ENCODE measurements at regions not wholly inside any gene's neighbourhood (a gene's known extent, or its start where the extent isn't known, plus 50 kb on each side); places are given as distances from the start of the nearest gene placed in this dataset.
"Not testable (repeated sequence)": the region's sequence is repeated elsewhere in the genome, so short reads cannot be mapped to it uniquely, and the experiment has no call there.

- DNase-seq, result no peak
Observed at GRCh38 chr7:32222251-32222900, 152.2 kb upstream of the PDE1C start.

GRCh38 chr7:32221736-32222135 lies 151.5 kb upstream of the PDE1C start:
- DNase-seq, result no peak

- DNase-seq, result no peak
Observed at GRCh38 chr7:32221056-32221455, 150.8 kb upstream of the PDE1C start.

GRCh38 chr7:32219831-32220230 lies 149.6 kb upstream of the PDE1C start:
- not testable (repeated sequence) for DNase-seq

- no peak for DNase-seq
Observed at GRCh38 chr7:32219416-32219815, 149.2 kb upstream of the PDE1C start.

GRCh38 chr7:32218741-32219288 lies 148.6 kb upstream of the PDE1C start:
- DNase-seq, result no peak

GRCh38 chr7:32218154-32218467 lies 147.9 kb upstream of the PDE1C start:
- DNase-seq, result no peak

- no peak for DNase-seq
Observed at GRCh38 chr7:32217341-32218153, 147.3 kb upstream of the PDE1C start.

- no peak for DNase-seq
Observed at GRCh38 chr7:32216759-32217158, 146.6 kb upstream of the PDE1C start.

GRCh38 chr7:32215697-32216096 lies 145.5 kb upstream of the PDE1C start:
- DNase-seq, result no peak

- no peak for DNase-seq
Observed at GRCh38 chr7:32214913-32215312, 144.7 kb upstream of the PDE1C start.

- DNase-seq, result no peak
Observed at GRCh38 chr7:32212321-32212720, 142.1 kb upstream of the PDE1C start.

GRCh38 chr7:32206987-32207386 lies 136.8 kb upstream of the PDE1C start:
- no peak for DNase-seq

GRCh38 chr7:32206488-32206887 lies 136.3 kb upstream of the PDE1C start:
- DNase-seq, result no peak

GRCh38 chr7:32205298-32205824 lies 135.2 kb upstream of the PDE1C start:
- not testable (repeated sequence) for DNase-seq

GRCh38 chr7:32204361-32205018 lies 134.3 kb upstream of the PDE1C start:
- DNase-seq, result no peak

- DNase-seq, result no peak
Observed at GRCh38 chr7:32200646-32201045, 130.4 kb upstream of the PDE1C start.

- DNase-seq, result no peak
Observed at GRCh38 chr7:32194537-32194936, 124.3 kb upstream of the PDE1C start.

GRCh38 chr7:32191305-32191704 lies 121.1 kb upstream of the PDE1C start:
- DNase-seq, result no peak

GRCh38 chr7:32179567-32179966 lies 109.4 kb upstream of the PDE1C start:
- no peak for DNase-seq

GRCh38 chr7:32178677-32179366 lies 108.6 kb upstream of the PDE1C start:
- DNase-seq, result no peak

- no peak for DNase-seq
Observed at GRCh38 chr7:32177232-32177631, 107.0 kb upstream of the PDE1C start.

GRCh38 chr7:32175099-32175498 lies 104.9 kb upstream of the PDE1C start:
- no peak for DNase-seq
